ENCODE measurements at regions not wholly inside any gene's neighbourhood (a gene's known extent, or its start where the extent isn't known, plus 50 kb on each side); places are given as distances from the start of the nearest gene placed in this dataset.

- no peak for DNase-seq (ENCODE audit: low spot score)
- in situ Hi-C loops (cut with MboI; ENCODE audit: low pct_unique_long_range_greater_than_20kb, low sequenced_read_pairs, unreplicated experiment), result no loop called here
- TF ChIP-seq, protein P1, sequence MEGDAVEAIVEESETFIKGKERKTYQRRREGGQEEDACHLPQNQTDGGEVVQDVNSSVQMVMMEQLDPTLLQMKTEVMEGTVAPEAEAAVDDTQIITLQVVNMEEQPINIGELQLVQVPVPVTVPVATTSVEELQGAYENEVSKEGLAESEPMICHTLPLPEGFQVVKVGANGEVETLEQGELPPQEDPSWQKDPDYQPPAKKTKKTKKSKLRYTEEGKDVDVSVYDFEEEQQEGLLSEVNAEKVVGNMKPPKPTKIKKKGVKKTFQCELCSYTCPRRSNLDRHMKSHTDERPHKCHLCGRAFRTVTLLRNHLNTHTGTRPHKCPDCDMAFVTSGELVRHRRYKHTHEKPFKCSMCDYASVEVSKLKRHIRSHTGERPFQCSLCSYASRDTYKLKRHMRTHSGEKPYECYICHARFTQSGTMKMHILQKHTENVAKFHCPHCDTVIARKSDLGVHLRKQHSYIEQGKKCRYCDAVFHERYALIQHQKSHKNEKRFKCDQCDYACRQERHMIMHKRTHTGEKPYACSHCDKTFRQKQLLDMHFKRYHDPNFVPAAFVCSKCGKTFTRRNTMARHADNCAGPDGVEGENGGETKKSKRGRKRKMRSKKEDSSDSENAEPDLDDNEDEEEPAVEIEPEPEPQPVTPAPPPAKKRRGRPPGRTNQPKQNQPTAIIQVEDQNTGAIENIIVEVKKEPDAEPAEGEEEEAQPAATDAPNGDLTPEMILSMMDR (IDR thresholded peaks at IDR 0.05; ENCODE audit: extremely low read depth, insufficient read depth, missing control alignments), result no peak
These were observed 100.5 kb upstream of the ELAC2 start for GRCh38 chr17:13118311-13118710.

DNA sequence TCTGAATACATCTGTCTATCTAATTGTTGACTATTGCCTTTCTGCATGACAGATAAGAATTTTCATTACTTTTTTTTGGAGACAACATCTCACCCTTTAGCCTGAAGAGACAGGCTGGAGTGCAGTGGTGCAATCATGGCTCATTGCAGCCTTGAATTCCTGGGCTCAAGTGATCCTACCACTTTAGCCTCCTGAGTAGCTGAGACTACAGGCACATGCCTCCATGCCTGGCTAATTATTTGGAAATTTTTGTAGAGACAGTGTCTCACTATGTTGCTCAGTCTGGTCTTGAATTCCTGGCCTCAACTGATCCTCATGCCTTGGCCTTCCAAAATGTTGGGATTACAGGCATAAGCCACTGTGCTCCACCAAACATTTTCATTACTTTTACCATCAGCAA lies 99.8 kb upstream of the ELAC2 start:
- DNase-seq (ENCODE audit: low spot score), result no peak
- TF ChIP-seq, protein P1 (IDR thresholded peaks at IDR 0.05; ENCODE audit: extremely low read depth, insufficient read depth, missing control alignments), result no peak
- in situ Hi-C loops (cut with MboI; ENCODE audit: low pct_unique_long_range_greater_than_20kb, low sequenced_read_pairs, unreplicated experiment), result no loop called here

DNA sequence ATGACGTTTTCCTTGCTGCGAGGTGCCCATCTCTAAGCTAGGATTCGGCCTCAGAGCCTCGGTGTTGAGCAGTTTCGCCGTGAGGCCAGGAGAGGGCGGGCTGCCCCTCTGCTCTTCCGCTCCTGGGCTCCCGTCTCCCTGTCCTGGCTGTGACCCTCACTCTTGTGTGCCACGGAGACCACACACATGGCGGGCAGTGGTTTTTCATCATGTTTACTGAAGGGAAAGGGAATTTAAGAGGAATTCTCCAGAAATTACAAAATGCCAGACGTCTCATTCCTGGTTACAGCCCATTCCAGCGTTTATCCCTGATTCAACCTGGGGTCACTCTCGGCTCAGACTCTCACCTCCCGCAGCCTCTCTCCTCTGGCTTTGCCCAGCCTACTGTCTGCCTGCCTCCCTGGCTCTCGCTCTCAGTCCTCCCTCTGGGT lies 96.8 kb upstream of the ELAC2 start:
- in situ Hi-C loops (cut with MboI; ENCODE audit: low pct_unique_long_range_greater_than_20kb, low sequenced_read_pairs, unreplicated experiment), result no loop called here
- TF ChIP-seq, protein P1 (IDR thresholded peaks at IDR 0.05; ENCODE audit: extremely low read depth, insufficient read depth, missing control alignments), result peak; percentile 48

DNA sequence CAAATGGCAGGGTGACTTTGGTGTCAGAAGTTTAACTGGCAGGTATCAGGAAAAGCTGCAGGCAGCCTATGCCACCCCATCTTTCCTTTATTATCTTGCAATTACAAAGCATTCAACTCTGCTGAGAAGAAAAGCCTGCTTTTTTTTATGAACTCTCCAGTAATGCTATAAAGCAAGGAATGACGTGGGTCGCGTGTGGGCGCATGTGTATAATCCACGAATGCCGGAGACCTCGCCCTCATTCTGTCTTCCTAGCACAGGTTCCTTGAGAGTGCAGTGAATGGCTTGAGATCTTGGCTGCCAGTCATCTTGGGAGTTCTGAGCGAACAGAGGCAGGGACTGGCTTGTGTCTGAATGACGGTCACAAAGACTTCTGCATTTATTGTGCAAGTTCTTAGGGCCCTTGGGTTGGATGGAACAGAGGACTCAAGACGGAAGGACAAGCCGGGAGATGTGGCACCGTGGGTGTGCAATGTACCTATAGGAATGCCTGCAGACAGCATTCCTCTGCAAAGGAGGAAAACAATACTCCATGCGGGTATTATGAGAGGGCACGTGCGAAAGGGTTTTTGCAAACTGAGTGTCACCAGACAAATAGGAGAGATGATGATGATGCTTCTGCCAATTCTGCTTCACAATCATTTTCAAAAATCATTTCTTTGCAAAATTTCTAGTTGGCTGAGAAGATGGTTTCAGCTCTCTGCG lies 96.1 kb upstream of the ELAC2 start:
- in situ Hi-C loops (cut with MboI; ENCODE audit: low pct_unique_long_range_greater_than_20kb, low sequenced_read_pairs, unreplicated experiment), result no loop called here
- DNase-seq (ENCODE audit: low spot score), result no peak
- TF ChIP-seq, protein P1 (IDR thresholded peaks at IDR 0.05; ENCODE audit: extremely low read depth, insufficient read depth, missing control alignments), result no peak

More for the DNA sequence above, 96.8 kb upstream of the ELAC2 start:
- DNase-seq (ENCODE audit: low spot score), result no peak

DNA sequence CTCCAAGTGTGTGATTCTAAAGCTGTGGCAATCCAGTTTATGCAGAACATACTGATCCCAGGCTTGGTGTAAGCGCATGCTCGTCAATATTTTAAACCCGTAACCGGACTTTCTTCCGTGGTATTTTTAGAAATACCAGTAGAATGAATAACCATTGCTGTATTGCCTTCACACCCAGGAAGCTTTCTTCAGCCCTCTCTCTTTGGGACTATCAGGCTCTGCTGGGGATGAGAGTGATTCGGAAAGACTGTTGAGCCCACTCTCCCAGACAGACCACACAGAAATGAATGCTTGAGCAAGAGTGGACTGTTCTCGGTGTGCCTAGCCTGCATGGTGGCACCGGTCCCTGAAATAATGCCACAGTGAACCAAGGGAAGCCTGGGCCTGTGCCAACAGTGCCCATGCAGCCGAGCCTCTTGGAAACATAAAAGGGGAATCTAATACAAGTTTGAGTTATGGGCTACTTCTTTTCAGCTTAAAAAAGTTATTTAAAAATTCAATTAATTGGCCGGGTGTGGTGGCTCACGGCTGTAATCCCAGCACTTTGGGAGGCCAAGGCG lies 89.9 kb upstream of the ELAC2 start:
- in situ Hi-C loops (cut with MboI; ENCODE audit: low pct_unique_long_range_greater_than_20kb, low sequenced_read_pairs, unreplicated experiment), result no loop called here
- no peak for DNase-seq (ENCODE audit: low spot score)

DNA sequence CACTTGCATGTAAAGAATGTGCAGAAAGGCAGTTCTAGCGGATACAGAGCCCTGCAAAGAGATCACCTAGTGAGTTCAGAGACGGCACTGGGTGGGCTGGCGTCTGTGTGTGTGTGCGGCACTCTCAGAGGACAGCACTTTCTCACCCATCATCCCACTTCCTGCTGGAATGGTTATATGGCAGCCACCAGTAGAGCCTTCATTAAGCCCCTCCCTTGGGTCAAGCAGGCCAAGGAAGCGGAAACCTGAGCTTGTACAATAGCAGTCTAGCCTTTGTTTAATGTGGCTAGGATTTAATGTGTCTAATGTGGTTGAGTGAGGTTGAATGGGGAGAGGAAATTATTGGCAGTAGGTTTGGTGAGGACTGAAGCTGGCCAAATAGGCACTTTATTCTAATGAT lies 88.3 kb upstream of the ELAC2 start:
- in situ Hi-C loops (cut with MboI; ENCODE audit: low pct_unique_long_range_greater_than_20kb, low sequenced_read_pairs, unreplicated experiment), result no loop called here
- no peak for DNase-seq (ENCODE audit: low spot score)
- TF ChIP-seq, protein P1 (IDR thresholded peaks at IDR 0.05; ENCODE audit: extremely low read depth, insufficient read depth, missing control alignments), result no peak

More for the DNA sequence above, 89.9 kb upstream of the ELAC2 start:
- TF ChIP-seq, protein P1 (IDR thresholded peaks at IDR 0.05; ENCODE audit: extremely low read depth, insufficient read depth, missing control alignments), result no peak

Data from GM13977 (cell line).